Activated T-cell treated with anti-CD3 and anti-CD28 coated beads, Interleukin-2, amount 50 U/mL, for 1 hour (primary cell): ENCODE measurements at regions not wholly inside any gene's neighbourhood (a gene's known extent, or its start where the extent isn't known, plus 50 kb on each side); places are given as distances from the start of the nearest gene placed in this dataset.
"Not testable (repeated sequence)": the region's sequence is repeated elsewhere in the genome, so short reads cannot be mapped to it uniquely, and the experiment has no call there.

Experiments used
- DNase-seq: peaks from one replicate; pipeline ENCODE4 v3.0.0-alpha.2; 2020

- no peak for DNase-seq
Measured at GRCh38 chr19:27844261-27844660, 1368.7 kb downstream of the UQCRFS1 start.

- no peak for DNase-seq
Measured at GRCh38 chr19:27843861-27844260, 1369.1 kb downstream of the UQCRFS1 start.

- no peak for DNase-seq
Measured at GRCh38 chr19:27833031-27833430, 1379.9 kb downstream of the UQCRFS1 start.

GRCh38 chr19:27828829-27829228, 1384.1 kb downstream of the UQCRFS1 start:
- DNase-seq: no peak

GRCh38 chr19:27824108-27824507, 1388.8 kb downstream of the UQCRFS1 start:
- no peak for DNase-seq

GRCh38 chr19:27822336-27822735, 1390.6 kb downstream of the UQCRFS1 start:
- DNase-seq: no peak

GRCh38 chr19:27821418-27822018, 1391.4 kb downstream of the UQCRFS1 start:
- no peak for DNase-seq

GRCh38 chr19:27815985-27816384, 1397.0 kb downstream of the UQCRFS1 start:
- DNase-seq: no peak

GRCh38 chr19:27814834-27815233, 1398.1 kb downstream of the UQCRFS1 start:
- DNase-seq: not testable (repeated sequence)

- not testable (repeated sequence) for DNase-seq
Measured at GRCh38 chr19:27814274-27814673, 1398.7 kb downstream of the UQCRFS1 start.

GRCh38 chr19:27806471-27807070, 1406.4 kb downstream of the UQCRFS1 start:
- DNase-seq: no peak

- no peak for DNase-seq
Measured at GRCh38 chr19:27805848-27806247, 1407.1 kb downstream of the UQCRFS1 start.

- DNase-seq: not testable (repeated sequence)
Measured at GRCh38 chr19:27802293-27802692, 1410.7 kb downstream of the UQCRFS1 start.

- DNase-seq: no peak
Measured at GRCh38 chr19:27796540-27796939, 1416.4 kb downstream of the UQCRFS1 start.

- DNase-seq: no peak
Measured at GRCh38 chr19:27796073-27796472, 1416.9 kb downstream of the UQCRFS1 start.

- no peak for DNase-seq
Measured at GRCh38 chr19:27795369-27795768, 1417.6 kb downstream of the UQCRFS1 start.

GRCh38 chr19:27794494-27795042, 1418.4 kb downstream of the UQCRFS1 start:
- no peak for DNase-seq

- peak; percentile 89 for DNase-seq
Measured at GRCh38 chr19:27793644-27794493, 1419.1 kb downstream of the UQCRFS1 start.

- DNase-seq: no peak
Measured at GRCh38 chr19:27793128-27793643, 1419.8 kb downstream of the UQCRFS1 start.

GRCh38 chr19:27792576-27793127, 1420.3 kb downstream of the UQCRFS1 start:
- no peak for DNase-seq

- no peak for DNase-seq
Measured at GRCh38 chr19:27780367-27781075, 1432.4 kb downstream of the UQCRFS1 start.

GRCh38 chr19:27779954-27780353, 1433.0 kb downstream of the UQCRFS1 start:
- DNase-seq: no peak
